A673 (cell line): ENCODE measurements at regions not wholly inside any gene's neighbourhood (a gene's known extent, or its start where the extent isn't known, plus 50 kb on each side); places are given as distances from the start of the nearest gene placed in this dataset.

Experiments
- BruUV-seq: library from RNA; stranded (reverse); fragments of 400-500 nt; replicated peaks from 2 replicates; lab custom pipeline; 2021; lab: Mats Ljungman, UMichigan
- CTCF ChIA-PET: fragments of 300-600 bp; sonication (Branson Sonifier 250); formaldehyde crosslinking; loops from one replicate; lab custom pipeline; 2022; ENCODE audit warnings: antibody characterized with exemption; lab: Charles Lee
- POLR2A ChIA-PET: fragments of 300-600 bp; sonication (Branson Sonifier 250); formaldehyde crosslinking; loops from one replicate; lab custom pipeline; 2022; ENCODE audit warnings: antibody characterized with exemption; ENCODE audit not compliant: low non-redundant PET; lab: Charles Lee
- DNase-seq: peaks from one replicate; pipeline ENCODE4 v3.0.0-alpha.2; 2015; ENCODE audit warnings: low spot score
- H3K27ac ChIP-seq: fragments of 200-600 bp; sonication (generic); 2 replicates; pipeline ENCODE4 v1.5.1; 2016; ENCODE audit warnings: mixed run types, low read depth, mild to moderate bottlenecking, mixed read lengths, antibody characterized with exemption, low read length; ENCODE audit not compliant: poor library complexity, severe bottlenecking
- H3K27me3 ChIP-seq: fragments of 200-600 bp; sonication (generic); replicated peaks from 2 replicates; pipeline ENCODE4 v1.6.1; 2017; ENCODE audit warnings: mixed run types, low read depth, mild to moderate bottlenecking, mixed read lengths, antibody characterized with exemption, low read length; ENCODE audit not compliant: insufficient read depth, poor library complexity
- H3K36me3 ChIP-seq: fragments of 200-600 bp; sonication (generic); 2 replicates; pipeline ENCODE4 v1.6.1; 2016; ENCODE audit warnings: mixed run types, mild to moderate bottlenecking, mixed read lengths, antibody characterized with exemption, low read length; ENCODE audit not compliant: insufficient read depth, poor library complexity, severe bottlenecking
- H3K4me1 ChIP-seq: fragments of 200-600 bp; sonication (generic); 2 replicates; pipeline ENCODE4 v1.6.1; 2017; ENCODE audit warnings: mixed run types, mild to moderate bottlenecking, mixed read lengths, antibody characterized with exemption, low read length; ENCODE audit not compliant: insufficient read depth, poor library complexity, severe bottlenecking
- H3K4me3 ChIP-seq: fragments of 200-600 bp; sonication (generic); 2 replicates; pipeline ENCODE4 v1.5.1; 2016; ENCODE audit warnings: low read depth, mixed run types, mild to moderate bottlenecking, mixed read lengths, low read length; ENCODE audit not compliant: poor library complexity, severe bottlenecking
- H3K9me3 ChIP-seq: fragments of 200-600 bp; sonication (generic); 2 replicates; pipeline ENCODE4 v1.6.1; 2016; ENCODE audit warnings: mixed run types, low read depth, mild to moderate bottlenecking, mixed read lengths, antibody characterized with exemption, low read length; ENCODE audit not compliant: poor library complexity, severe bottlenecking
- EZH2 ChIP-seq: fragments of 200-600 bp; sonication (generic); IDR thresholded peaks from 2 replicates; pipeline ENCODE4 v1.6.1; 2017; ENCODE audit warnings: borderline replicate concordance, low read depth, mild to moderate bottlenecking, mixed read lengths, antibody characterized with exemption, low read length; ENCODE audit not compliant: poor library complexity, severe bottlenecking
- intact Hi-C: fragments of 100-400 bp; cut with micrococcal nuclease; formaldehyde crosslinking; loops from one replicate; pipeline ENCODE4 v1.10.0; 2022; ENCODE audit not compliant: unreplicated experiment
- TF ChIP-seq, protein P1 (sequence below): fragments of 300-800, 200-600 bp; sonication (generic); conservative IDR thresholded peaks from 2 replicates; pipeline ENCODE4 v1.5.1; 2017; ENCODE audit warnings: low read depth, mild to moderate bottlenecking, antibody characterized with exemption, low read length, moderate library complexity, mixed read lengths

DNA sequence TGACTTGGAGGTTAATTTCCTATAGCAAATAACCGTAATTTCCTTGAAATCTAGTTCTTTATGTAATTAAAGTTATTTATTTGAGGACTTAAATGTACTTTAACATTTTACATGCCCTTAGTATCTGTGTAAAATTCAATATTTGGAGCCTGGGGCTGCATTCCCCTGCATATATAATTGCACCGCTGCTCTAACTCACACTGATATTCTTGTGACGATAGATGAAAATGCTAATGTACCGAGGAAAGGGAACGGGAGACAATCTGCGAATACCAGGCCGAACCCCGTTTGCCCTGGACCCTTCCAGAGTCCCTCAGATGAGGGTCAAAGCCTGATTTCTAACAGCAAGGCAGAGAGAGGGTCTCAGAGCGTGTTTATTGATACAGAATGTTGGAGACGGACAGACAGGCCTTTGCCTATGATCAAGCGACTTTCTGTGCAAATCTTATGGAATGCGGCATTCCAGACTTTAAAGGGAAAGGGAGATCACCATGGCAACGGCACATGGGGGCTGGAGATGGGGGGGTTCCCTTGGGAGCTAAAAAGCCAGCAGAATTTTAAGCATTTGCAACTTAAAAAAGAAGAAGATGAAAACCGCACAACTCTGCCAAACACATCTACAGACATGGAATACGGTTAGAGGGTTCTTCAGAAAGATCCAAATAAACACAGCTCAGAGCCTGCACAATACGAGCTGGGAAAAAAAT is 57.6 kb upstream of the TWIST2 start:
- no peak overlapping the region for H3K4me3 ChIP-seq
- no peak for DNase-seq
- no peaks in the 10 kb centered on the region for H3K36me3 ChIP-seq
- intact Hi-C loops, result no loop called here
- peaks cover 48% of the 10 kb centered on the region for H3K27me3 ChIP-seq
- TF ChIP-seq EZH2, result no peak
- TF ChIP-seq, protein P1, sequence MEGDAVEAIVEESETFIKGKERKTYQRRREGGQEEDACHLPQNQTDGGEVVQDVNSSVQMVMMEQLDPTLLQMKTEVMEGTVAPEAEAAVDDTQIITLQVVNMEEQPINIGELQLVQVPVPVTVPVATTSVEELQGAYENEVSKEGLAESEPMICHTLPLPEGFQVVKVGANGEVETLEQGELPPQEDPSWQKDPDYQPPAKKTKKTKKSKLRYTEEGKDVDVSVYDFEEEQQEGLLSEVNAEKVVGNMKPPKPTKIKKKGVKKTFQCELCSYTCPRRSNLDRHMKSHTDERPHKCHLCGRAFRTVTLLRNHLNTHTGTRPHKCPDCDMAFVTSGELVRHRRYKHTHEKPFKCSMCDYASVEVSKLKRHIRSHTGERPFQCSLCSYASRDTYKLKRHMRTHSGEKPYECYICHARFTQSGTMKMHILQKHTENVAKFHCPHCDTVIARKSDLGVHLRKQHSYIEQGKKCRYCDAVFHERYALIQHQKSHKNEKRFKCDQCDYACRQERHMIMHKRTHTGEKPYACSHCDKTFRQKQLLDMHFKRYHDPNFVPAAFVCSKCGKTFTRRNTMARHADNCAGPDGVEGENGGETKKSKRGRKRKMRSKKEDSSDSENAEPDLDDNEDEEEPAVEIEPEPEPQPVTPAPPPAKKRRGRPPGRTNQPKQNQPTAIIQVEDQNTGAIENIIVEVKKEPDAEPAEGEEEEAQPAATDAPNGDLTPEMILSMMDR, result no peak
- ChIA-PET CTCF (no interaction called here), POLR2A (no interaction called here)
- no peaks in the 10 kb centered on the region for H3K4me1 ChIP-seq
- H3K27ac ChIP-seq, result no peak overlapping the region
- BruUV-seq, result no TSS peak
- H3K9me3 ChIP-seq, result no peaks in the 10 kb centered on the region

DNA sequence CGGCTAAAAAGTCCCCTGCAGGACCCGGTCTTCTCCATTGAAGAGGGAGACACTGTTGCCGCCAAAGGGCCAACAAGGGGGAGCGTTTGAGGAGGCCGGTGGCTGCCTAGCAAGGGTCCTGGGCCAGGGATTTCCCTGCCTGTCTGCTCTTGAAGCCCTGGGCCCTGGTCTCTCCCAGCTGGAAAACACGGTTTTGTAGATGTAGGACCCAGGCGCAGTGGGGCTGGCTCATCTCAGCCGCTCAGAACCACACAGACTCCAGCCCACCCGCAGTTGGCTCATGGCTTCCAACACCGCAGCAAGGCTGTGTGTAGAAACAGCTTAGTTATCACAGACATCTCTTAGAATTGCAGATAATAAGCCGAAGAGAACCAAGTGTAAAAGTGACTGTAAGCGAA is 57.1 kb upstream of the TWIST2 start:
- TF ChIP-seq, protein P1, result no peak
- TF ChIP-seq EZH2, result no peak
- Histone ChIP-seq H3K27ac (no peak overlapping the region), H3K9me3 (no peaks in the 10 kb centered on the region), H3K27me3 (peaks cover 51% of the 10 kb centered on the region), H3K4me1 (no peaks in the 10 kb centered on the region), H3K36me3 (no peaks in the 10 kb centered on the region), H3K4me3 (no peak overlapping the region)
- ChIA-PET POLR2A (no interaction called here), CTCF (no interaction called here)
- DNase-seq, result no peak
- no TSS peak for BruUV-seq
- intact Hi-C loops, result no loop called here

DNA sequence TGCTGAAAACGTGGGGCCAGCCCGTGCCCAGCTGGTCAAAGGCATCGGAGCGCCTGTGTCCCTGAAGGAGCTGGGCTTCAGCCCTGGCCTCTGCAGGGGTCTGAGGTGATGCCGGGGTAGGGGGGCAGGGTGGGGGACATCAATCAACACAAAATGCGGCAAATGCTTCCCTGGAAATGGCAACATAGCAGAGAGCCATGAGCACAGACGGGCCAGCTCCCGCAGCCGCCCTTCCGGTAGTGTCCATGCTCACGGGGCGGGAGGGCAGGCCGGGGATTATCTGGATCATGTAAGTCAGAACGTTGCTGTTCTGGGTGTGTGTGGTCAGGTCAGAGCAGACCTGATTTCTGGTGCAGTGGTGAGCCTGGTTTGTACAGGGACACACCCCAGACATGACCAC is 56.5 kb upstream of the TWIST2 start:
- Histone ChIP-seq H3K9me3 (no peaks in the 10 kb centered on the region), H3K4me3 (no peak overlapping the region), H3K36me3 (no peaks in the 10 kb centered on the region), H3K4me1 (no peaks in the 10 kb centered on the region), H3K27ac (no peak overlapping the region), H3K27me3 (peaks cover 54% of the 10 kb centered on the region)
- no peak for DNase-seq
- ChIA-PET POLR2A (interaction anchor here (0.7 kb wide), 1 partner anchor 366 kb away, joined by 5 read pairs; no protein-coding TSS in a partner anchor), CTCF (no interaction called here)
- TF ChIP-seq, protein P1, result no peak
- peak; percentile 4 for TF ChIP-seq EZH2
- no TSS peak for BruUV-seq
- intact Hi-C loops, result no loop called here
